Psoas muscle (tissue), 7 donors: ENCODE measurements at regions not wholly inside any gene's neighbourhood (a gene's known extent, or its start where the extent isn't known, plus 50 kb on each side); places are given as distances from the start of the nearest gene placed in this dataset.

Experiments used
- ATAC-seq, 4 donors: fragments of 200-7000 bp; cut with Tn5 transposase; one replicate each; pipeline ENCODE4 v1.9.1; 2020; ENCODE audit warnings: moderate library complexity in 3 of 4, mild to moderate bottlenecking in 2 of 4
- DNase-seq, 2 donors: peaks; one replicate each; pipeline ENCODE4 v3.0.0-alpha.2; 2020
- H3K27ac ChIP-seq: fragments of 200-600 bp; one replicate; pipeline ENCODE4 v1.8.0; 2022
- H3K27me3 ChIP-seq, 3 donors: fragments of 200-600 bp in 1 of 3; one replicate each; pipeline versions ENCODE4 v1.6.1 to v1.8.0; 2013 to 2022; ENCODE audit warnings: low read length in 2 of 3, mild to moderate bottlenecking in 2 of 3, moderate library complexity in 1 of 3; ENCODE audit not compliant: insufficient read depth in 3 of 3
- H3K36me3 ChIP-seq, 2 donors: fragments of 200-600 bp in 1 of 2; one replicate each; pipeline versions ENCODE4 v1.6.1 to v1.8.0; 2013 to 2022; ENCODE audit warnings: low read depth in 1 of 2, mild to moderate bottlenecking in 1 of 2, moderate library complexity in 1 of 2; ENCODE audit not compliant: insufficient read depth in 1 of 2
- H3K4me1 ChIP-seq: fragments of 200-600 bp; one replicate; pipeline ENCODE4 v1.8.0; 2022
- H3K4me3 ChIP-seq: fragments of 200-600 bp; one replicate; pipeline ENCODE4 v1.8.0; 2022; ENCODE audit warnings: mild to moderate bottlenecking
- H3K9me3 ChIP-seq: fragments of 200-600 bp; one replicate; pipeline ENCODE4 v1.8.0; 2022
- CTCF ChIP-seq: fragments of 200-600 bp; IDR thresholded peaks from one replicate; pipeline ENCODE4 v1.8.0; 2022; ENCODE audit warnings: antibody characterized with exemption
- whole genome bisulfite sequencing, 3 donors: extraction: QIAGEN DNeasy Blood & Tissue Kit; methylation state at CpG; one replicate each; pipeline versions ENCODE4 v1.1.6 to v1.1.7; 2013; 5-methylcytosine and 5-hydroxymethylcytosine counted together
- intact Hi-C, 2 donors: fragments of 100-400 bp; cut with DNase I; formaldehyde crosslinking; loops; one replicate each; pipeline versions ENCODE4 v1.11.0 to v1.14.2; 2022
- donor health status: healthy with polysubstance abuse.
- donor health status: DM: no; HTN: no; CAD: no; lungs with moderate emphysema.
- donor health status: Bipolar disorder and iron deficiency.
- donor health status: healthy.
- donor health status: DM: yes; HTN: yes; CAD: no.
- donor health status: DM: no; HTN: no; CAD: no.
- donor health status: DM: yes; HTN: yes; CAD: no.

DNA sequence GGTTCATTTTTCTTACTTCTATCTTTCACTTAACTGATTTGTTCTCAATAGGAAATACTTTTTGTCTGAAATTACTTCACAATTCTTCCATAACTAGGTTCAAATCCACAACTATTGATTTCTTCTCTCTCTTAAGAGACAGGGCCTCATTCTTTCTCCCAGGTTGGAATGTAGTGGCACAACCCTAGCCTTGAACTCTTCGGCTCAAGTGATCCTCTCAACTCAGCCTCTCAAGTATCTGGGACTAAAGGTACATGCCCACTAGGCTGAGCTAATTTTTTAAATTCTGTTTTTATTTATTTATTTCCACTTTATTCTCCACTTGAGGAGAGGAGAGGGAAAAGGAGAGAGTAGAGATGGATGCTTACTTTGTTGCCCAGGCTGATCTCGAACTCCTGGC is 370.4 kb upstream of the PLXNA2 start:
- intact Hi-C loops = no loop called here
- DNase-seq (no peak), ATAC-seq (no peak)
- Histone ChIP-seq H3K36me3 (no peaks in the 10 kb centered on the region), H3K27me3 (no peaks in the 10 kb centered on the region), H3K4me1 (no peaks in the 10 kb centered on the region), H3K27ac (no peak overlapping the region), H3K4me3 (no peak overlapping the region), H3K9me3 (peaks cover 5% of the 10 kb centered on the region)
- no peak for TF ChIP-seq CTCF
- WGBS, 3 donors = 75 to 97% (median 95%) methylated on average over 2 of the region's 2 CpGs

- Histone ChIP-seq H3K36me3 (no peaks in the 10 kb centered on the region), H3K9me3 (peaks cover 10% of the 10 kb centered on the region), H3K27ac (no peak overlapping the region), H3K4me3 (no peak overlapping the region), H3K4me1 (no peaks in the 10 kb centered on the region), H3K27me3 (no peaks in the 10 kb centered on the region)
- no peak for DNase-seq
- no peak for TF ChIP-seq CTCF
- intact Hi-C loops = no loop called here
- no peak for ATAC-seq
Measured at GRCh38 chr1:208615371-208615770, 371.2 kb upstream of the PLXNA2 start.

DNA sequence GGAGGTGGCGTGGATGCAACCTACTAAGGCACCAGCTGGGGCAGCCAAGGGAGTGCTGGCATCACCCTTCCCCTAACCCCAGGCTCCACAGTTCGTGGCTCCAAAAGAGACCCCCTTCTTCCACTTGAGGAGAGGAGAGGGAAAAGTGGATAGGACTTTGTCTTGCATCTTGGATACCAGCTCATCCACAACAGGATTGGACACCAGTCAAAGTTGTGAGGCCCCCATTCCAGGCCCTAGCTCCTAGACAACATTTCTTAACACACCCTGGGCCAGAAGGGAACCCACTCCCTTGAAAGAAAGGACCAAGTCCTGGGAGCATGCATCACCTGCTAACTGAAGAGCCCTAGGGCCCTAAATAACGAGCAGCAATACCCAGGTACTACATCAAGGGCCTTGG is 372.6 kb upstream of the PLXNA2 start:
- intact Hi-C loops = no loop called here
- Histone ChIP-seq H3K9me3 (peaks cover 20% of the 10 kb centered on the region), H3K27me3 (no peaks in the 10 kb centered on the region), H3K36me3 (no peaks in the 10 kb centered on the region), H3K4me3 (no peak overlapping the region), H3K27ac (no peak overlapping the region), H3K4me1 (no peaks in the 10 kb centered on the region)
- no peak for TF ChIP-seq CTCF
- ATAC-seq (no peak), DNase-seq (no peak)
- WGBS, 3 donors = 85 to 88% (median 88%) methylated on average over 3 of the region's 3 CpGs

- 87 to 90% (median 87%) methylated on average over 7 of the region's 7 CpGs for WGBS, 3 donors
- no peak for ATAC-seq
- TF ChIP-seq CTCF = no peak
- intact Hi-C loops = no loop called here
- Histone ChIP-seq H3K4me1 (no peaks in the 10 kb centered on the region), H3K9me3 (no peaks in the 10 kb centered on the region), H3K27ac (no peak overlapping the region), H3K36me3 (no peaks in the 10 kb centered on the region), H3K4me3 (no peak overlapping the region), H3K27me3 (no peaks in the 10 kb centered on the region)
- no peak for DNase-seq
Measured at GRCh38 chr1:208628022-208628914, 384.1 kb upstream of the PLXNA2 start.

- DNase-seq = no peak
- ATAC-seq = no peak
- no peaks in the 10 kb centered on the region for H3K9me3 ChIP-seq
Measured at GRCh38 chr1:208631092-208631491, 386.9 kb upstream of the PLXNA2 start.

More at GRCh38 chr1:208631092-208631491, 386.9 kb upstream of the PLXNA2 start:
- intact Hi-C loops = no loop called here
- H3K27me3 ChIP-seq = no peaks in the 10 kb centered on the region
- no peak overlapping the region for H3K4me3 ChIP-seq
- no peak overlapping the region for H3K27ac ChIP-seq
- H3K4me1 ChIP-seq = no peaks in the 10 kb centered on the region
- WGBS, 3 donors = 42 to 56% (median 45%) methylated on average over 8 of the region's 8 CpGs
- H3K36me3 ChIP-seq = no peaks in the 10 kb centered on the region
- TF ChIP-seq CTCF = no peak
